Heart right ventricle (tissue), 16 donors: ENCODE measurements at regions not wholly inside any gene's neighbourhood (a gene's known extent, or its start where the extent isn't known, plus 50 kb on each side); places are given as distances from the start of the nearest gene placed in this dataset.

Source experiments
- ATAC-seq, 8 donors: fragments of 200-7000 bp; cut with Tn5 transposase; one replicate each; pipeline ENCODE4 v1.9.1; 2020; ENCODE audit warnings: mild to moderate bottlenecking in 8 of 8, moderate library complexity in 8 of 8, moderate number of reproducible peaks in 1 of 8
- DNase-seq, 2 donors: peaks; one replicate each; pipeline ENCODE4 v3.0.0-alpha.2; 2020
- H3K27ac ChIP-seq, 10 donors: fragments of 200-600 bp; sonication (generic) in 2 of 10; one replicate each; pipeline versions ENCODE4 v1.5.0 to v1.8.0; 2020 to 2022; ENCODE audit warnings: mild to moderate bottlenecking in 3 of 10
- H3K27me3 ChIP-seq, 7 donors: fragments of 200-600 bp; one replicate each; pipeline ENCODE4 v1.8.0; 2021 to 2022; ENCODE audit warnings: mild to moderate bottlenecking in 2 of 7
- H3K36me3 ChIP-seq, 9 donors: fragments of 200-600 bp; sonication (generic) in 1 of 9; one replicate each; pipeline versions ENCODE4 v1.5.0 to v1.8.0; 2020 to 2022; ENCODE audit warnings: mild to moderate bottlenecking in 2 of 9
- H3K4me1 ChIP-seq, 9 donors: fragments of 200-600 bp; sonication (generic) in 1 of 9; one replicate each; pipeline versions ENCODE4 v1.5.0 to v1.8.0; 2020 to 2022; ENCODE audit warnings: mild to moderate bottlenecking in 4 of 9
- H3K4me3 ChIP-seq, 10 donors: fragments of 200-600 bp; sonication (generic) in 2 of 10; one replicate each; pipeline versions ENCODE4 v1.5.0 to v1.8.0; 2020 to 2022; ENCODE audit warnings: mild to moderate bottlenecking in 7 of 10, moderate library complexity in 2 of 10
- H3K9me3 ChIP-seq, 11 donors: fragments of 200-600 bp in 10 of 11; sonication (generic) in 2 of 11; one replicate each; pipeline versions ENCODE4 v1.5.0 to v1.8.0; 2013 to 2022; ENCODE audit warnings: mild to moderate bottlenecking in 2 of 11, control low read depth in 1 of 11, moderate library complexity in 1 of 11
- CTCF ChIP-seq, 9 donors: fragments of 200-600 bp; sonication (generic) in 2 of 9; IDR thresholded peaks; one replicate each; pipeline versions ENCODE4 v1.5.0 to v1.8.0; 2021 to 2022; ENCODE audit warnings: antibody characterized with exemption in 9 of 9, mild to moderate bottlenecking in 5 of 9, moderate library complexity in 1 of 9
- WGBS, 2 donors: extraction: QIAGEN DNeasy Blood & Tissue Kit; methylation state at CpG; one replicate each; pipeline ENCODE4 v1.1.7; 2013; ENCODE audit warnings: inconsistent platforms in 1 of 2; 5-methylcytosine and 5-hydroxymethylcytosine counted together
- intact Hi-C, 10 donors: fragments of 100-400 bp; cut with DNase I; formaldehyde crosslinking; loops; one replicate each; pipeline versions ENCODE4 v1.11.1 to v1.14.2; 2022
- donor health status: Arrhythmogenic right ventricular cardiomyopathy.
- donor health status: ischemic (EF 13 %, LVEDD 7.1; RV severe dilation, severe dysfunction).
- donor health status: healthy with polysubstance abuse.
- donor health status: DM: no; HTN: yes; CAD: no.
- donor health status: DM: no; HTN: no; CAD: no.
- donor health status: ischemic (EF 25% LVEDD 6.9; RV normal size, moderate dysfunction).
- donor health status: ischemic (EF 25% LVEDD 5.7; RV mildly dilated, moderate dysfunction).
- donor health status: healthy.
- donor health status: DM: yes; HTN: yes; CAD: no.
- donor health status: Ischemic cardiomyopathy.
- donor health status: ischemic (EF 35%, LVEDD 5.7; RV mildly dilated, moderate dysfunction).
- donor health status: nonischemic (EF 11% LVEDD 7.7; RV severe dilation, severe dysfunction).
- donor health status: DM: yes; HTN: yes; CAD: no.
- donor health status: PGD.
- donor health status: ischemic (EF 29% LVEDD 5.4; RV normal size, mild dysfunction).
- donor health status: nonischemic (EF 23%, LVEDD 6.1; RV moderate dilation, normal function).

- ATAC-seq (no peak), DNase-seq (no peak)
- no peak for TF ChIP-seq CTCF (IDR thresholded peaks at IDR 0.05)
- Histone ChIP-seq H3K4me1 (no peaks in the 10 kb centered on the region), H3K27ac (no peak overlapping the region), H3K27me3 (no peaks in the 10 kb centered on the region), H3K9me3 (peaks cover 0 to 4% (median 0%) of the 10 kb centered on the region in 11 donors), H3K36me3 (no peaks in the 10 kb centered on the region), H3K4me3 (no peak overlapping the region)
- intact Hi-C loops, result no loop called here
- WGBS, 2 donors, result 92 to 95% methylated on average over 5 of the region's 5 CpGs
These were observed 541.8 kb upstream of the AMELY start for GRCh38 chrY:7453336-7453735.

- H3K36me3 ChIP-seq, result no peaks in the 10 kb centered on the region
- H3K4me3 ChIP-seq, result no peak overlapping the region
- H3K9me3 ChIP-seq, result peaks cover 0 to 4% (median 0%) of the 10 kb centered on the region in 11 donors
- DNase-seq (no peak), ATAC-seq (no peak)
- intact Hi-C loops, result no loop called here
- no peak overlapping the region for H3K27ac ChIP-seq
- 70% methylated on average over 9 of the region's 9 CpGs for WGBS, 2 donors
- H3K4me1 ChIP-seq, result no peaks in the 10 kb centered on the region
- no peaks in the 10 kb centered on the region for H3K27me3 ChIP-seq
- TF ChIP-seq CTCF (IDR thresholded peaks at IDR 0.05), result no peak
These were observed 540.7 kb upstream of the AMELY start for GRCh38 chrY:7452246-7452645.

GRCh38 chrY:7449860-7450259 is 538.3 kb upstream of the AMELY start:
- intact Hi-C loops, result no loop called here
- Histone ChIP-seq H3K27me3 (no peaks in the 10 kb centered on the region), H3K36me3 (no peaks in the 10 kb centered on the region), H3K27ac (no peak overlapping the region), H3K9me3 (no peaks in the 10 kb centered on the region), H3K4me1 (no peaks in the 10 kb centered on the region), H3K4me3 (no peak overlapping the region)
- 87 to 100% methylated on average over 2 of the region's 2 CpGs for WGBS, 2 donors
- no peak for DNase-seq
- no peak for TF ChIP-seq CTCF (IDR thresholded peaks at IDR 0.05)
- no peak for ATAC-seq

- ATAC-seq (no peak), DNase-seq (no peak)
- Histone ChIP-seq H3K9me3 (no peaks in the 10 kb centered on the region), H3K36me3 (no peaks in the 10 kb centered on the region), H3K27me3 (no peaks in the 10 kb centered on the region), H3K4me3 (no peak overlapping the region), H3K4me1 (no peaks in the 10 kb centered on the region), H3K27ac (no peak overlapping the region)
- no peak for TF ChIP-seq CTCF (IDR thresholded peaks at IDR 0.05)
- intact Hi-C loops, result no loop called here
- 62 to 64% methylated on average over 3 of the region's 3 CpGs for WGBS, 2 donors
These were observed 537.1 kb upstream of the AMELY start for GRCh38 chrY:7448687-7449086.
